DOHH2 (cell line): ENCODE measurements at regions not wholly inside any gene's neighbourhood (a gene's known extent, or its start where the extent isn't known, plus 50 kb on each side); places are given as distances from the start of the nearest gene placed in this dataset.

Source experiments
- CTCF ChIP-seq: fragments of 200-600 bp; sonication (generic); IDR thresholded peaks from one replicate; pipeline ENCODE4 v1.5.1; 2014; ENCODE audit warnings: antibody characterized with exemption, mild to moderate bottlenecking, low read depth, low read length; ENCODE audit not compliant: poor library complexity, severe bottlenecking
- EZH2phosphoT487 ChIP-seq: fragments of 200-600 bp; sonication (generic); IDR thresholded peaks from 2 replicates; pipeline ENCODE4 v1.6.1; 2017; ENCODE audit warnings: borderline replicate concordance, mild to moderate bottlenecking, antibody characterized with exemption, low read length, moderate library complexity, mixed read lengths

- TF ChIP-seq CTCF (no peak), EZH2phosphoT487 (no peak)
These were observed 267.7 kb upstream of the CYRIA start for GRCh38 chr2:16933355-16933754.
